ENCODE measurements at regions not wholly inside any gene's neighbourhood (a gene's known extent, or its start where the extent isn't known, plus 50 kb on each side); places are given as distances from the start of the nearest gene placed in this dataset.
"Not testable (repeated sequence)": the region's sequence is repeated elsewhere in the genome, so short reads cannot be mapped to it uniquely, and the experiment has no call there.

DNA sequence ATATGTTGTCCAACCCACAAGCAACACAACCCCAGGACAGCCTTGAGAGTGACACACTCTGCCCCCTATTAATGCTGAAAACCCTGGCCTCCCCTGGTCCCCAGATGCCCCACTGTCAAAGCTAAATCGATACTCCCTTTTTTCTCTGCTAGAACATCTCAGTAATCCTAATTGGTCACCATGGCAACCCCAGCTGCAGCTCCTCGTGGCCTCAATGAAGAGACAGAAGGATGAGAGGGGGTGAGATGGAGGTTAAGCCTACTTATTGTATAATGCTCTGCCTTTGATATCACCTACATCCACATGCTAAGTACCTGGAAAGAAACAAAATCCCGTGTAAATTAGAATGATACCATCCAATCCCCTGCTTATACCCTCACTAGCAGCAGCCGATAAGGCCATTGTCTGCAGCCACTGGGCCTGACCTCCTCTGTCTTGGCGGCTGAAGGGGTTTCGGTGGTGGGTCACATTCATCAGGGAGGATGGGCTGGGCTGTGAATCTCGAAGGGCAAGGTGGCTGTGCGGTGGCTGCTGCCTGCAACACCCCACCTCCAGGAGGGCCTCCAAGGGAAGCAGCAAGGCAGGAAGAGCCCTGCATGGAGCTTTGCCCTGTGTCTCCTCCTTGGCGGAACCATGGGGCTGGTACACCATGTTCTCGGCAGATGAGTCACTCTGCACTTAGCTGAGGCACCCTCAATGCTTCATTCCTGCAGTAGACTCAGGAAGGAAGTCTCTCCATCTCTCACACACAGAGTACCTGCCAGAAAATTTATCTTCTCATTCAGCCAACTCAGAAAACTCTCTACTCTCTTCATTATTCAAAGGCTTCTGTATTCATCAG lies 399.5 kb downstream of the BUD13 start:
- no peak overlapping the region for H3K27ac Mint-ChIP-seq (ENCODE audit: unreplicated experiment)
- H3K4me3 Mint-ChIP-seq (ENCODE audit: unreplicated experiment) = no peak overlapping the region
- no peak for TF ChIP-seq CTCF (IDR thresholded peaks at IDR 0.05; ENCODE audit: unreplicated experiment)

DNA sequence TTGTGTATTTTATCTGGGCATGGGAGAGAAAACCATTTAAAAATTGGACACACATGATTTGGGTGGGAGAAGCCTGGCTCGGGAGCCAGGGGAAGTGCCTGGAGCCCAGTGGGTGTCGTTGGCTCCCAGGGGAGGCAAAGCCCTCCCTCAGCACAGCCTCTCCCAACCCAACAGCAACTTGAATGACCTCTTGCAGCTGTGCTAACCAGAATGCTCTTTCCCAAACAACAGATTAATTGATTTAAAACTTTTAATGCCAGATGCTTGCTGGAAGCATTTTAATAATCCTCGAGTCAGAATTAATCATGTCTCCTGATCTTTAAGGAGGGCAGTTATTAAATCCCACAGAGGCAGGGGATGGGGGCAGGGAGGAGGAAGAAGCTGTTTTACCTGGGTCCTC lies 401.6 kb downstream of the BUD13 start:
- Mint-ChIP-seq H3K4me1 (ENCODE audit: unreplicated experiment) (peaks cover 10% of the 10 kb centered on the region), H3K27ac (ENCODE audit: unreplicated experiment) (no peak overlapping the region), H3K4me3 (ENCODE audit: unreplicated experiment) (no peak overlapping the region), H3K36me3 (ENCODE audit: low read depth, unreplicated experiment) (no peaks in the 10 kb centered on the region), H3K9me3 (ENCODE audit: unreplicated experiment) (no peaks in the 10 kb centered on the region), H3K27me3 (ENCODE audit: unreplicated experiment) (peaks cover 2% of the 10 kb centered on the region)
- no peak for TF ChIP-seq CTCF (IDR thresholded peaks at IDR 0.05; ENCODE audit: unreplicated experiment)
- no peak for DNase-seq (ENCODE audit: low spot score)

More for the DNA sequence above, 399.5 kb downstream of the BUD13 start:
- no peaks in the 10 kb centered on the region for H3K9me3 Mint-ChIP-seq (ENCODE audit: unreplicated experiment)
- no peaks in the 10 kb centered on the region for H3K36me3 Mint-ChIP-seq (ENCODE audit: low read depth, unreplicated experiment)
- H3K4me1 Mint-ChIP-seq (ENCODE audit: unreplicated experiment) = no peaks in the 10 kb centered on the region
- no peak for DNase-seq (ENCODE audit: low spot score)
- peaks cover 2% of the 10 kb centered on the region for H3K27me3 Mint-ChIP-seq (ENCODE audit: unreplicated experiment)

DNA sequence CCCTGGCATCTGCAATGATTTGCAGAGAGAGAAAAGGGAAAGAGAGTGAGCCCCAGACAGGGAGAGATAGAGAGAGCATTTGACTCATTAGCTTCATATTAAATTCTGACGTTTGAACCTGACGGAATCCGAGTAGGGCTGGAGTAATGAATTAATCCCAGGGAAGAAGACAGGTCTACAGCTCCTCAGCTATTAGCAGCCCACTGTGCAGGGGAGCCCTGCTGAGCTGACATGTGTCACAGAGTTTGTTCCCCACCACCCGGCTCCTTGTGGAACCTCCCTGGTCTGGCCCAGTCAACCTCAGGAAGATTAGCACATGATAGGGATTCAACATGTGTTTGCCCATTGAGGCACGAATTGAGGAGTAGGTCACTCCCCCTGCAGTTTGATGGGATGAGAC lies 404.0 kb downstream of the BUD13 start:
- Mint-ChIP-seq H3K4me3 (ENCODE audit: unreplicated experiment) (no peak overlapping the region), H3K36me3 (ENCODE audit: low read depth, unreplicated experiment) (no peaks in the 10 kb centered on the region), H3K27ac (ENCODE audit: unreplicated experiment) (no peak overlapping the region), H3K27me3 (ENCODE audit: unreplicated experiment) (no peaks in the 10 kb centered on the region), H3K9me3 (ENCODE audit: unreplicated experiment) (no peaks in the 10 kb centered on the region), H3K4me1 (ENCODE audit: unreplicated experiment) (peaks cover 13% of the 10 kb centered on the region)
- no peak for TF ChIP-seq CTCF (IDR thresholded peaks at IDR 0.05; ENCODE audit: unreplicated experiment)
- DNase-seq (ENCODE audit: low spot score) = no peak

DNA sequence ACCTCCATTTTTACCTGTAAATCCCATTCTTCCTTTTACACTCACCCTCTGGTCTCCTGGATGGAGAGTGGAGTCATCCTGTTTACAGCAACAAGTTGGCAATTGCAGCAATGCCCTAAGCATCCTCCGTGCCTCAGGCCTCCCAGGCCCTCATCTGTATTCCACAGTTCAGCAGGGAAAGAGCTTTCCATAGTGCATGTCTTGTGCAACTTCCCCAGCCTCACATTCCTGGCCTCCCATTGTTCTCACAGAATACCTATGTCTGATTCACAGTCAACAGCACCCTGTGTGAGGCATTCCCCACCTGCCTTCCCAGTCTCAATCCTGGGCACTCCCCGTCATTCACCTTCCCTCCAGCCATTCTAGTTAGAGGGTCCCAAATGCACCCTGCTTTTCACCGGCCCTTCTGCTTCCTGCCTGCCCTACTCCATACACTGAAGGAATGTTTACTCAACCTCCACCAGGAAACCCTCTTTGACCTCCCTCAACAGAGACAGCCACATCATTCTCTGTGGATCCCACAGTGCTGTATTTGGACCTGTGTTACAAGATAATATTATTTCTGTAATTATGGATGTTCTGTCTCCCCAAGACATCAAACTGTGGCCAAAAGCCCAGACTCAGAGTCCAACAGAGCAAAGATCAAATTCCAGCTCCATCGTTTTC lies 405.7 kb downstream of the BUD13 start:
- H3K9me3 Mint-ChIP-seq (ENCODE audit: unreplicated experiment) = no peaks in the 10 kb centered on the region
- no peaks in the 10 kb centered on the region for H3K36me3 Mint-ChIP-seq (ENCODE audit: low read depth, unreplicated experiment)
- no peak for TF ChIP-seq CTCF (IDR thresholded peaks at IDR 0.05; ENCODE audit: unreplicated experiment)
- peaks cover 13% of the 10 kb centered on the region for H3K4me1 Mint-ChIP-seq (ENCODE audit: unreplicated experiment)
- peak; percentile 35 for DNase-seq (ENCODE audit: low spot score)
- H3K27ac Mint-ChIP-seq (ENCODE audit: unreplicated experiment) = peak overlapping the region; percentile 17
- H3K4me3 Mint-ChIP-seq (ENCODE audit: unreplicated experiment) = no peak overlapping the region
- no peaks in the 10 kb centered on the region for H3K27me3 Mint-ChIP-seq (ENCODE audit: unreplicated experiment)

DNA sequence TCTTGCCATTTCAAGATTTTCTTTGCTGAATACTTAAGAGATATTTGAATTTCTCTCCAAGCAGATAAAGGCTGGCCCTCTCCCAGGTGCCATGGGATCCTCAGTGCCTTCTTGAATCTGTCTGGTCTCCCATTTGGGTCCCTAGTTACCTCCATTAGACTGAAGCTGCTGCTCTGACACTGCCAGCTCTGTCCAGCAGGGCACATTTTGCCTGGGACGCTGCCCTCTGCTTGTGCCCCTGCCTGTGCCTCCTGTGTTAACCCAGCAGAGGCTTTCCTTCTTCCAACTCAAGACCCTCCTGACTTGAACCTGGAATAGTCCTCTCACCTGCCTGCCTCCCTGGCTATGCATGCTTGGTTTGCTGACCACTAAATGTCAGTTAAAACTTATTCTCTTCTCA lies 406.3 kb downstream of the BUD13 start:
- no peak for DNase-seq (ENCODE audit: low spot score)
- no peaks in the 10 kb centered on the region for H3K27me3 Mint-ChIP-seq (ENCODE audit: unreplicated experiment)
- peaks cover 13% of the 10 kb centered on the region for H3K4me1 Mint-ChIP-seq (ENCODE audit: unreplicated experiment)
- no peaks in the 10 kb centered on the region for H3K36me3 Mint-ChIP-seq (ENCODE audit: low read depth, unreplicated experiment)
- no peaks in the 10 kb centered on the region for H3K9me3 Mint-ChIP-seq (ENCODE audit: unreplicated experiment)
- H3K4me3 Mint-ChIP-seq (ENCODE audit: unreplicated experiment) = no peak overlapping the region
- no peak for TF ChIP-seq CTCF (IDR thresholded peaks at IDR 0.05; ENCODE audit: unreplicated experiment)
- no peak overlapping the region for H3K27ac Mint-ChIP-seq (ENCODE audit: unreplicated experiment)

- not testable (repeated sequence) for DNase-seq (ENCODE audit: low spot score)
Measured at GRCh38 chr11:116364925-116365324, 407.9 kb downstream of the BUD13 start.

More at GRCh38 chr11:116364925-116365324, 407.9 kb downstream of the BUD13 start:
- not testable (repeated sequence) for H3K4me3 Mint-ChIP-seq (ENCODE audit: unreplicated experiment); H3K36me3 Mint-ChIP-seq (ENCODE audit: low read depth, unreplicated experiment); H3K9me3 Mint-ChIP-seq (ENCODE audit: unreplicated experiment); H3K27me3 Mint-ChIP-seq (ENCODE audit: unreplicated experiment); H3K27ac Mint-ChIP-seq (ENCODE audit: unreplicated experiment)
- peaks cover 19% of the 10 kb centered on the region for H3K4me1 Mint-ChIP-seq (ENCODE audit: unreplicated experiment)

Data from endothelial cell (in vitro differentiated cells).